H1 (cell line): ENCODE measurements at regions not wholly inside any gene's neighbourhood (a gene's known extent, or its start where the extent isn't known, plus 50 kb on each side); places are given as distances from the start of the nearest gene placed in this dataset.

Source experiments
- BACH1 ChIP-seq: IDR thresholded peaks from 2 replicates; pipeline ENCODE4 v1.6.1; 2012; ENCODE audit warnings: low read length, improper control_type of control experiment
- CHD2 ChIP-seq: IDR thresholded peaks from 2 replicates; pipeline ENCODE4 v1.6.1; 2012; ENCODE audit warnings: low read length, improper control_type of control experiment
- EZH2 ChIP-seq: fragments of 200-600 bp; sonication (generic); IDR thresholded peaks from 2 replicates; pipeline ENCODE4 v1.7.1; 2012; ENCODE audit warnings: low read depth, mild to moderate bottlenecking, moderate library complexity, low read length, inconsistent platforms; ENCODE audit not compliant: severe bottlenecking
- JUN ChIP-seq: IDR thresholded peaks from 2 replicates; pipeline ENCODE4 v1.6.1; 2011; ENCODE audit warnings: low read depth, mild to moderate bottlenecking, improper control_type of control experiment, low read length
- KDM1A ChIP-seq: fragments of 200-600, 300-600 bp; sonication (generic); IDR thresholded peaks from 2 replicates; pipeline ENCODE4 v1.7.1; 2016; ENCODE audit warnings: mild to moderate bottlenecking, low read length, borderline replicate concordance
- SIN3A ChIP-seq, 2 experiments: IDR thresholded peaks in 1 of 2; conservative IDR thresholded peaks in 1 of 2; 2 replicates each; pipeline ENCODE4 v1.6.1; 2011 to 2012; ENCODE audit warnings: low read length in 2 of 2, improper control_type of control experiment in 1 of 2, low read depth in 1 of 2, mild to moderate bottlenecking in 1 of 2
- TCF12 ChIP-seq: IDR thresholded peaks from 2 replicates; pipeline ENCODE4 v1.6.1; 2011; ENCODE audit warnings: low read depth, mild to moderate bottlenecking, low read length
- TF ChIP-seq, protein P1 (sequence below), 3 experiments: IDR thresholded peaks; 1 replicate in 2 of 3; 2 replicates in 1 of 3; pipeline versions ENCODE4 v1.5.1 to v1.6.1; 2011; ENCODE audit warnings: low read length in 3 of 3, mild to moderate bottlenecking in 3 of 3, inconsistent platforms in 2 of 3, low read depth in 1 of 3, moderate library complexity in 1 of 3; ENCODE audit not compliant: insufficient read depth in 1 of 3; ENCODE audit errors: control extremely low read depth in 1 of 3
- TF ChIP-seq, protein P2 (sequence below): IDR thresholded peaks from 2 replicates; pipeline ENCODE4 v1.6.1; 2012; ENCODE audit warnings: low read length, inconsistent platforms

DNA sequence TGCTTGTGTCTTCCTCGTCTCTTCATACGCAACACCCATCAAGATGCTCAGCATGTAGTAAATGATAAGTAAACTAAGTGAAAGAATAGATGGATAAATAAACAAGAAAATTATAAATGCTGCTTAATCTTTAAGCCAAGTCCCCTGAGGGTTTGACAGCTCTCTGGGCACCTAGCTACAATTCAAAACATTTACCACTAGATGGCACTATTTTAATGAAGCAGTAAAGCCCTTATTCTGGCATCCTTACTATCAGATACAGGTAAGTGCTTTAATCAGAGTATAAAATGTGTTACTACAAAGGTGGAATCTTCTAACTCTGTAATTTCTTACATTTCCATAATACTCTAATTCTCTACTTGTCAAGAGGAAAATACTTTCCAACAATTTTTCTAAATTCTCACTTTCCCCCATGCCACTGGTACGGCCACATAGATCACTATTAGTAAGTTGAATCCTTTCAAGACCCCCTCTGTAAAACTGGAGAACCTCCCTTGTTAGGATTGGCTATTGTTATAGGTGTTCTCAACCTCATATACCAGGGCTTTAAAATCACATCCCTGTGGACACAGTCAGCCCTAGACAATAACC is 137.8 kb downstream of the BARHL2 start:
- TF ChIP-seq CHD2 (no peak), BACH1 (no peak), TCF12 (no peak), JUN (no peak), EZH2 (no peak), KDM1A (no peak), SIN3A (conservative IDR thresholded peaks at IDR 0.05 in 1 of 2, IDR thresholded peaks at IDR 0.05 in 1 of 2; ENCODE audit: low read depth in 1 of 2, low read length in 2 of 2) (no peak)
- TF ChIP-seq, protein P1, sequence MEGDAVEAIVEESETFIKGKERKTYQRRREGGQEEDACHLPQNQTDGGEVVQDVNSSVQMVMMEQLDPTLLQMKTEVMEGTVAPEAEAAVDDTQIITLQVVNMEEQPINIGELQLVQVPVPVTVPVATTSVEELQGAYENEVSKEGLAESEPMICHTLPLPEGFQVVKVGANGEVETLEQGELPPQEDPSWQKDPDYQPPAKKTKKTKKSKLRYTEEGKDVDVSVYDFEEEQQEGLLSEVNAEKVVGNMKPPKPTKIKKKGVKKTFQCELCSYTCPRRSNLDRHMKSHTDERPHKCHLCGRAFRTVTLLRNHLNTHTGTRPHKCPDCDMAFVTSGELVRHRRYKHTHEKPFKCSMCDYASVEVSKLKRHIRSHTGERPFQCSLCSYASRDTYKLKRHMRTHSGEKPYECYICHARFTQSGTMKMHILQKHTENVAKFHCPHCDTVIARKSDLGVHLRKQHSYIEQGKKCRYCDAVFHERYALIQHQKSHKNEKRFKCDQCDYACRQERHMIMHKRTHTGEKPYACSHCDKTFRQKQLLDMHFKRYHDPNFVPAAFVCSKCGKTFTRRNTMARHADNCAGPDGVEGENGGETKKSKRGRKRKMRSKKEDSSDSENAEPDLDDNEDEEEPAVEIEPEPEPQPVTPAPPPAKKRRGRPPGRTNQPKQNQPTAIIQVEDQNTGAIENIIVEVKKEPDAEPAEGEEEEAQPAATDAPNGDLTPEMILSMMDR (IDR thresholded peaks at IDR 0.05; ENCODE audit: control extremely low read depth in 1 of 3, insufficient read depth in 1 of 3, low read depth in 1 of 3, low read length in 3 of 3): peak in 2 of 3 experiments; percentile 42 to 60; a peak in 2 of 4 replicates
- TF ChIP-seq, protein P2, sequence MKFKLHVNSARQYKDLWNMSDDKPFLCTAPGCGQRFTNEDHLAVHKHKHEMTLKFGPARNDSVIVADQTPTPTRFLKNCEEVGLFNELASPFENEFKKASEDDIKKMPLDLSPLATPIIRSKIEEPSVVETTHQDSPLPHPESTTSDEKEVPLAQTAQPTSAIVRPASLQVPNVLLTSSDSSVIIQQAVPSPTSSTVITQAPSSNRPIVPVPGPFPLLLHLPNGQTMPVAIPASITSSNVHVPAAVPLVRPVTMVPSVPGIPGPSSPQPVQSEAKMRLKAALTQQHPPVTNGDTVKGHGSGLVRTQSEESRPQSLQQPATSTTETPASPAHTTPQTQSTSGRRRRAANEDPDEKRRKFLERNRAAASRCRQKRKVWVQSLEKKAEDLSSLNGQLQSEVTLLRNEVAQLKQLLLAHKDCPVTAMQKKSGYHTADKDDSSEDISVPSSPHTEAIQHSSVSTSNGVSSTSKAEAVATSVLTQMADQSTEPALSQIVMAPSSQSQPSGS: no peak
